Breast epithelium (tissue), 4 donors: ENCODE measurements at regions not wholly inside any gene's neighbourhood (a gene's known extent, or its start where the extent isn't known, plus 50 kb on each side); places are given as distances from the start of the nearest gene placed in this dataset.

Experiments
- DNase-seq, 2 donors: peaks; one replicate each; pipeline ENCODE4 v3.0.0-alpha.2; 2019; ENCODE audit warnings: low spot score in 2 of 2
- H3K27ac ChIP-seq, 2 donors: fragments of 200-600 bp; sonication (generic) in 1 of 2; one replicate each; pipeline ENCODE4 v1.5.1; 2016 to 2019; ENCODE audit warnings: mild to moderate bottlenecking in 1 of 2
- H3K27me3 ChIP-seq, 2 donors: fragments of 200-600 bp; sonication (generic) in 1 of 2; one replicate each; pipeline versions ENCODE4 v1.5.1 to v1.6.0; 2017 to 2019; ENCODE audit warnings: control low read depth in 1 of 2, mild to moderate bottlenecking in 1 of 2
- H3K36me3 ChIP-seq: fragments of 200-600 bp; one replicate; pipeline ENCODE4 v1.5.1; 2019
- H3K4me1 ChIP-seq, 2 donors: fragments of 200-600 bp; sonication (generic); one replicate each; pipeline ENCODE4 v1.5.1; 2016 to 2019; ENCODE audit warnings: control low read depth in 1 of 2
- H3K4me3 ChIP-seq, 3 donors: fragments of 200-600 bp; sonication (generic); 1 replicate in 2 of 3; 2 replicates in 1 of 3; pipeline ENCODE4 v1.5.1; 2016 to 2019; ENCODE audit warnings: mild to moderate bottlenecking in 3 of 3, moderate library complexity in 2 of 3
- H3K9me3 ChIP-seq, 2 donors: fragments of 200-600 bp; sonication (generic) in 1 of 2; one replicate each; pipeline ENCODE4 v1.5.1; 2016 to 2019; ENCODE audit warnings: control low read depth in 1 of 2
- CTCF ChIP-seq, 3 donors: fragments of 450-650 bp; IDR thresholded peaks; one replicate each; pipeline ENCODE4 v1.5.1; 2016 to 2017; ENCODE audit warnings: antibody characterized with exemption in 3 of 3, mild to moderate bottlenecking in 3 of 3, moderate library complexity in 3 of 3
- POLR2A ChIP-seq: fragments of 450-650 bp; IDR thresholded peaks from one replicate; pipeline ENCODE4 v1.6.1; 2016; ENCODE audit warnings: antibody characterized with exemption, mild to moderate bottlenecking, moderate library complexity
- POLR2AphosphoS5 ChIP-seq, 3 donors: sonication (generic); formaldehyde crosslinking; IDR thresholded peaks; one replicate each; pipeline ENCODE4 v1.6.1; 2017; ENCODE audit warnings: antibody characterized with exemption in 3 of 3
- intact Hi-C: fragments of 100-400 bp; cut with DNase I; formaldehyde crosslinking; loops from one replicate; pipeline ENCODE4 v1.15.1; 2023; ENCODE audit warnings: low total_unique reads

DNA sequence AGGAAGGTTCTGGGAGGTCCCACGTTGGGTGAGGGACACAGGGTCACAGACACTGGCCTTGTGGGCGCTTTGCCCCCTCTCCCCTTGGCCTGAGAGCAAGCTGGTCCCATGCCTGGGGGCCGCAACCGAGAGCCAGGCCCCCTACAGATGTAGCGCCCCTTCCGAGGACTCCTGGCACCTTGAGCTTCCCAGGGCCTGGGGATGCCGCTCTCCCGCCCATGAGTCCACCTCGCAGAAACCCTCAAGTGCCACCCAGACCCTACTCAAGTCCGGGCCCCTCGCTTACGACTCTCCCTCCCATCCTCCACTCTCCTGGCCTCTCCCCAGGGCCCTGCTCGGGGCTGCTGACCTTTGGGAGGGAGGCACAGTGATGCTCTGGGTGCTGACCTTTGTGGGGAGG lies 204.0 kb downstream of the BRD1 start:
- Histone ChIP-seq H3K36me3 (no peaks in the 10 kb centered on the region), H3K9me3 (no peaks in the 10 kb centered on the region), H3K4me3 (no peak overlapping the region), H3K27ac (no peak overlapping the region), H3K27me3 (peaks cover 0 to 54% of the 10 kb centered on the region in 2 donors), H3K4me1 (no peaks in the 10 kb centered on the region)
- no peak for DNase-seq
- no peak for TF ChIP-seq POLR2AphosphoS5 (IDR thresholded peaks at IDR 0.05)
- TF ChIP-seq POLR2A, result no peak
- TF ChIP-seq CTCF (IDR thresholded peaks at IDR 0.05), result no peak
- intact Hi-C loops, result no loop called here

- intact Hi-C loops, result no loop called here
- H3K27ac ChIP-seq, result no peak overlapping the region
- no peaks in the 10 kb centered on the region for H3K4me1 ChIP-seq
- no peaks in the 10 kb centered on the region for H3K9me3 ChIP-seq
- H3K27me3 ChIP-seq, result peaks cover 0 to 55% of the 10 kb centered on the region in 2 donors
- DNase-seq, result no peak
- H3K4me3 ChIP-seq, result no peak overlapping the region
- no peaks in the 10 kb centered on the region for H3K36me3 ChIP-seq
- no peak for TF ChIP-seq CTCF (IDR thresholded peaks at IDR 0.05)
- TF ChIP-seq POLR2A, result no peak
- no peak for TF ChIP-seq POLR2AphosphoS5 (IDR thresholded peaks at IDR 0.05)
Observed at GRCh38 chr22:49623176-49623575, 204.5 kb downstream of the BRD1 start.

DNA sequence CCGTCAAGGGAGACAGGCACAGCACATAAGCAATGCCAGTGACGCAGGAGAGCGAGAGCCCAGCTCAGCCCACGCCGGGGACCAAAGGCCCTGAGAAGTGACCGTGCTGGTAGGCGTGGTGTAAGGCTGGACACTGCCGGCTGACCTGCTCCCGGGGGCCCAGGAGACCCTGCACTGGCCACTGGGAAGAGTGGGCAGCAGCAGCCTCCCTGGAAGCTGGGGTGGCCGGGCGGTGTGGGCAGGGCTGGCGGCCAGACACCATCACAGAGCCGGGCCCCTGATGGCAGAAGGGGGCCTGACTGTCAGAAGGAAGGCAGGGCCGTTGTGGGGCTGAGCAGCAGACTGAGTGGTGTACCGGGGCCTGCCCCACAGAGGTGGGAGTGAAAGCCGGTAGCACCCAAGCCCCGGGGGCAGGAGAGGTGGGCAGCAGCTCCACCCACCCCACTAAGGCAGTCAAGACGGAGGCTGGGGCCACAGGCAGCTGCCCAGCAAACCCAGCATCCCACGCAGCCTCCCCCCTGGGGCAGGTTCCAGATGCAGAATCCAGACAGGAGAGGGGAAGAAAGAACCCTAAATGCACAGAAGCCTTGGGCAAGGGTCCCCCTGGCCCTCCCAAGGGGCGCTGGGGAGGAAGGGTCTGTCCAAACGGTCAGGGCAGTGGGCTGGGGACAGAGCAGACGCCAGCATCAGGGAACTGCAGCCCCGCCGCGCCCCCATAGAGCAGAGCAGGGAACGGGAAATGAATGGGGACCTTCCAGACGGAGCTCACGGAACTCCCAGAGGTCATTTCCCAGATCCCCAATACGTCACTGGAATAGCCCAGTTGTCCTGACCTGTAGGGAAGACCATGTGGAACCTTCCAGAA lies 205.2 kb downstream of the BRD1 start:
- no peak for DNase-seq
- no peaks in the 10 kb centered on the region for H3K9me3 ChIP-seq
- TF ChIP-seq CTCF (IDR thresholded peaks at IDR 0.05) (no peak), POLR2A (no peak), POLR2AphosphoS5 (IDR thresholded peaks at IDR 0.05) (no peak)
- H3K27me3 ChIP-seq, result peaks cover 0 to 57% of the 10 kb centered on the region in 2 donors
- H3K4me1 ChIP-seq, result no peaks in the 10 kb centered on the region
- intact Hi-C loops, result no loop called here
- H3K36me3 ChIP-seq, result no peaks in the 10 kb centered on the region
- no peak overlapping the region for H3K4me3 ChIP-seq
- no peak overlapping the region for H3K27ac ChIP-seq

- H3K27me3 ChIP-seq, result peaks cover 0 to 64% of the 10 kb centered on the region in 2 donors
- no peak overlapping the region for H3K4me3 ChIP-seq
- no peaks in the 10 kb centered on the region for H3K36me3 ChIP-seq
- TF ChIP-seq CTCF (IDR thresholded peaks at IDR 0.05) (no peak), POLR2AphosphoS5 (IDR thresholded peaks at IDR 0.05) (no peak), POLR2A (no peak)
- no peak overlapping the region for H3K27ac ChIP-seq
- H3K9me3 ChIP-seq, result peaks cover 0 to 3% of the 10 kb centered on the region in 2 donors
- intact Hi-C loops, result no loop called here
- no peak for DNase-seq
- no peaks in the 10 kb centered on the region for H3K4me1 ChIP-seq
Observed at GRCh38 chr22:49621601-49622210, 206.0 kb downstream of the BRD1 start.

GRCh38 chr22:49620666-49621065 lies 207.0 kb downstream of the BRD1 start:
- H3K9me3 ChIP-seq, result peaks cover 0 to 11% of the 10 kb centered on the region in 2 donors
- H3K4me3 ChIP-seq, result no peak overlapping the region
- H3K27me3 ChIP-seq, result peaks cover 0 to 66% of the 10 kb centered on the region in 2 donors
- DNase-seq, result no peak
- H3K36me3 ChIP-seq, result no peaks in the 10 kb centered on the region
- no peak for TF ChIP-seq POLR2A
- TF ChIP-seq CTCF (IDR thresholded peaks at IDR 0.05), result no peak
- no peak for TF ChIP-seq POLR2AphosphoS5 (IDR thresholded peaks at IDR 0.05)
- intact Hi-C loops, result no loop called here
- H3K4me1 ChIP-seq, result no peaks in the 10 kb centered on the region
- H3K27ac ChIP-seq, result no peak overlapping the region
